Medulla oblongata (tissue), 1 donor: ENCODE measurements at regions not wholly inside any gene's neighbourhood (a gene's known extent, or its start where the extent isn't known, plus 50 kb on each side); places are given as distances from the start of the nearest gene placed in this dataset.

ENCODE experiments used
- DNase-seq: peaks from one replicate; pipeline ENCODE4 v3.0.0-alpha.2; 2015; ENCODE audit errors: extremely low spot score

DNA sequence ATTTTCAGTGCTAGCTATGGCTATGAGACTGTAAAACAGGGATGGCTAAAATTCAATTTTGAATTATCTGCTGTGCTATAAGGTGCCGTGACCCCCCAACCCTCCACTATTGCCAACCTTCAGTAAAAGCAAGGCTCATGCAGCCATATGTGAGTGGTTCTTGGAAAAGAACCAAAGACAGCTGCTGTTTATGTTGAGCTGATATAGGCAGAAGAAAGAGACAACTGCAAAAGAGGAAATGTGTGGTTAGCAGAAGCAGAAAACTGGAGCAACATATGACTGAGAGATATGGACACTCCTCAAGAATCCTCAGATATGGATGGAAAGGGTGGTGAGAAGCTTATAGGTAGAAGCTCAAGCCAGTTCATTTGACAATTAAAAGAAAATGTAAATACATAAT lies 200.3 kb downstream of the TLE1 start:
- no peak for DNase-seq

DNA sequence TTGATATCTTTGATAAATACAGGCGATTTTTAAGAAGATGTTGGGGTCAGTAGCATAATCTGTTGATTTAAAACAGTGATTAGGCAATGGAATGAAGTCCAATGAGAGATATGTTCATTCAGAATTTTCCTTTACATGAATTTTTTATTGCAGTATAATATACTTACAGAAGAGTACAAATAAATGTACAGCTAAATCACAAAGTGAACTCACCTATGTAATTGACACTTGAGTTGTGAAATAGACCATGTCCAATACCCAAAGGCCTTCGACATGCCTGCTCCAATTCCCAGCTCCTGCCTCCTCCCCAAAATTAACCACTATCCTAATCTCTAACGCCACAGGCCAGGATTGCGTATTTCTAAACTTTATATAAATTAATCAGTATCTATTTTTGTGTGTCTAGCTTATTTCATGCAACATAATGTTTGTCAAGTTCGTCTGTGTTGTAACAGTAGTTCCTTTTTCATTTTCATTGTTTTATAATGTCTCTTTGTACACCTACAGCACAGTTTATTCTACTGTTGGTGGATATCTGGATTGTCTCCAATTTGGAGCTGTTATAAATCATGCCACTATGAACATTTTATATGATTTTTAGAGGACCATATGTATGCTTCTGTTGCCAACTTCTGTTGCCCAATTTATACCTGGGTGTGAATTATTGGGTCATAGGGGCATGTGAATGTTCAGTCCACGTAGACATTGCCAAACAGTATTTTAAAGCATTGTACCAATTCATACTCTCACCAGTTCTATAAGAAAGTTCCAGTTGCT lies 208.3 kb downstream of the TLE1 start:
- no peak for DNase-seq

DNA sequence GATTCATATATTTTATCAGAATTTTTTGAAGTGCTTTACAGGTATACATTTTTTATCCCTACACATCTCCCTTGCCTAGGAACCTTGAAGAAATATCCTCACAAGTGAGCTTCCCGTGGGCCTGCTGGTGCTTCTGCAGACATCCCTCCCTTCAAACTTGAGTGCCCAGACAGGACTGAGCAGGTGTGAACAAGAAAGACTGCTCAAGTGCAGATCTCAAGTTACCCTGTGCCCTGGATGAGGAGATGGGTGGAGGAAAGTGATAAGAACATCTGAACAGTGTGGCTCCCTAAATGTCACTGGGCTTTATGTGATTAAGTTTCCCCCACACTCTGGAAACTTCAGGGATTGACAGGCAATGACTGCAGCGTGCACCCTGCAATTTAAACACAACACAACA lies 209.8 kb downstream of the TLE1 start:
- DNase-seq: no peak

DNA sequence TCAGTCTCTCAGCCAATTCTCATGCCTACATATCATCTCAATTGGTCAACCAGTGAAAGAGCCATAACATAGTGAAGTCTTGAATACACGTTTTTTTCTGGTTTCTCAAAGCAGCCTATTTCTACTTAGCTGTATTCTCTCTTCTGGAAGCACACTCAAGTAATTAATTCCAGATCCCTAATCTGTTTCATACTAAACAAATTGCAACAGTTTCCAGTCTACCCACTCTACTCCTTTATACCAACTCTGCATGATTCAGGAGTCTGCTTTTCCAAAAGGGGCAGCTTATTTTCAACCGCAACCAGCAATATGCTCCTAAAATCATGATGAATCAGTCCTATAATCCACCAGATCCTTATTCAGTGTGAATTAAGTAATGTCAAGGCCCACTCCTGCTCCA lies 211.7 kb downstream of the TLE1 start:
- DNase-seq: no peak

DNA sequence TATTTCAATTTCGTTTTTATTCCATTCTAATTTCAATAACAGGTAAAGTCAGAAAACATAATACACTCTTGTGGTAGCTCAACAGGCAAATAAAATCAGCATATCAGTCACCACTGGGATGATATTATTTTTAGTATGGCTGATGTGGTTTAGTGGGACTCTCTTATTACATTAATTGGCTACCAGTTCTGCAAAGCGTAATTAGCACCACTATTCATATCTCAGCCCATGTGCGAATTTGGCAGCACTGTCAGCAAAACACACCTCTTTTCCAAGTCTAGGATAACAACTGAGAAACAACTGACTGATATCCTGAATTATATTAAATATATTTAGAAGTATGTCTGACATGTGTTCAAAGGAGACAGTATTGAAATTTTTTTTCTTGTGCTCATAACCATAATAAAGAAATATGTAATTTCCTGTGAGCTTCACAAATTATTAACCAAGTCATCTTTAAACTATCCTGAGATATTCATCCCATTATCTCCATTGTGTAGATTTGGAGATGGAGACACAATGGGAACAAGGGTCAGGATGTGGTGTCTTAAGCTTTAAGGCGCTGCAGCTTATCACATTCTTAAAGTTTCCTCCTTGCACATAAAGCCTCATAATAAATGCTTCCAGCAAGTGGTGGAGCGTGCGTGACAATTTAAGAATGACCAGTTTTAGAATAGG lies 212.4 kb downstream of the TLE1 start:
- DNase-seq: no peak

DNA sequence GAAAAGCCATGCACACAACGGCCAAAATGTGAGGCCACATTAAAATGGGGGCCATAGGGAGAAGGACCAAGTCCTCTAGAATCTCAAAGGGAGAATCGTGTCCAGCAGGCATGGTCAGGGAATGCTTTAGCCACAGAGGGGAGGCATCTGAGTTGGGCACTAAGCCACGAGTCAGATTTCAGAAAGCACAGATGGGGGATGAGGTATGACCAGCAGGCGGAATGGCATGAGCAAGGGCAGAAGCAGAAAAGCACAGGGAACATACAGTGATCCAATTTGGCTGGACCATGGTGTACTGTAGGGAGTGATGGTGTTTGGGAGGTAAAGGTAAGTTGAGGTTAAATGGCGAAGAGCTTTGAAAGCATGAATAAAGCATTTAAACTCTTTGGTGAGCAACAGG lies 214.6 kb downstream of the TLE1 start:
- DNase-seq: no peak

DNA sequence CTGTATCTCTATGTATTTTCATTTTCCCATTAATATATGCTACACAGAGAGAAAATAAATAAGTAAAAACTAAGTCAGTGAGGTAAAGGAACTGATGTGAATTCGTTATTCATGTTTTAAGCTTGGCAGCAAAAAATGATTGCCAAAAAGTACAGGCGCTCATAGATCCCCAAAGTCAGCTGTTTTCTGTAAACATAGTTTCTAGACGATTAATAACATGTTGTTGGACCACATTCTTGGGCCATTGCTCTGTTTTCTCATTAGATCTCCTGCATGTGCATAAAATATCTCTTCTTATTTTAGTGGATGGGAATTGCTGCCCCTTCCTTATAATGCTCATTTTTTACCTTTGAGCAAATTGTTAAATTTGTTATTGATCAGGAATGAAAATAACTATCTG lies 215.2 kb downstream of the TLE1 start:
- DNase-seq: no peak

DNA sequence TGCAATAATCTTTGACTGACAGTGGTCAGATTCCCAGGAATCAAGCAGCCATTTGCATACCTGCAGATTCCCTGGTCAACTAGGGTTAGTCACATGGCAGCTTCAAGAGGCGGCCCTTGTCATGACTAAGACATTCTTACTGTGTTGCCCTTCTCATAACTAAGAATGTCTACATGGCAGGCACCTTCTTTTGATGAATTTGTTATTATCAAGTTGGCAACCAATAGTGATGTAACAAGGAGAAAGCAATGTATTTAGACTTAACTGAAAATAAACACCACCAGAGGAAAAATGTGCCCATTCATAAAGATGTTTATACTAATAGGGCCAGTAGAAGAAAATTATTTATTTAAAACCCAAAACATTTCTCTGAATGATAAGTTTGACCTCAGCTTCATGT lies 215.6 kb downstream of the TLE1 start:
- DNase-seq: no peak

DNA sequence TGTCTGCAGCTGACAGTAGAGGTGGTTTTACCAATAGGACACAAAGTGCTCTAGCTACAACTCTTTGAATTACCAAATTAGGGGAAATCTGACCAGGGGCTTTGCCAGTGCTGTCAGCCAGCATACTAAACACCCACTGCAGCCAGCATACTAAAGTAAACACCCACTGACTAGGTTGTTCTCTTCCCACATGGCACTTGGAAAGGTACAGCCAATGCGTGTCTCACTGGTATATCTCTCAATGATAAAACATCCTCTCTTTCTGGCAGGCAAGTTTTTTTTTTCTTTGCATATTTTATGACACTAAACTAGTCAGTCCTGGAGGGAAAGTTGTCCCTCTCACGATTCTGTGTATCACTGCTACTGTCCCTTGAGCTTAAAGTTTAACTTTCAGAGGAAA lies 216.1 kb downstream of the TLE1 start:
- DNase-seq: no peak

DNA sequence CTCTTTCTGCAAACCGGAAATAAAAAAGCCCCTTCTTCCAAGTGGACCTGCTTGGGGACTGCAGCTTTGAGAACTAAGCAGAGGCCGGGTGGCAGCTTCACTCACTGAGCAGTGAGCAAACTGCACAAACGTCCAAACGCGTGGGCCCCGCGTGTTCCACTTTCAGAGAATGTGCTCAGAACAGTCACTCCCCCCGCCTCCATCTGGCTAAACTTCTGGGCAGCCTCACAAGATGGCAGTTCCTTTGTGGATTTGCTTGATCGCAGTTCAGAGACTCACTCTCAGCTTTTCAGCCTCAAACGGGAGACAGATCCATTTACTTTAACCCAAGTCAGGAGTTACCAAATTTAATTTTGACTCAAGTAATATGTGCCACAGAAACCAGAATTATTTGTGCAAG lies 216.6 kb downstream of the TLE1 start:
- no peak for DNase-seq

DNA sequence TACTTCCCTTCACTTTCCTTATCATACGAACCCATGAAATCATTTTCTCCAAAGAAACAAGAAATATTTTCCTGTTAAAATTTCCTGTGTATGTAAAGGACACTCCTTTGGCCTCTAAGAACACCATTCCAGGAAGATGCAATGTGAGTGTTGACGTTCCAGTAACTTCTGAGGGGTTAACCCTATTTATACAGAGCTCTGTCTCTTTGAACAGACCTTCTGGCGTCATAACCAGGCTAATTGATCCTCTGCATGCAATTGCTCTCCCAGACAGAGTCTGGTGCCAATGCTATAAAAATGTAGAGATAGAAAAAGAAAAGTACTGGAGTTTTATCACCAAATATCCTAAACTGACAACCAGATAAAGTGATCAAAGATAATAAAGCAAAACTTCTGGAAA lies 218.5 kb downstream of the TLE1 start:
- DNase-seq: no peak

DNA sequence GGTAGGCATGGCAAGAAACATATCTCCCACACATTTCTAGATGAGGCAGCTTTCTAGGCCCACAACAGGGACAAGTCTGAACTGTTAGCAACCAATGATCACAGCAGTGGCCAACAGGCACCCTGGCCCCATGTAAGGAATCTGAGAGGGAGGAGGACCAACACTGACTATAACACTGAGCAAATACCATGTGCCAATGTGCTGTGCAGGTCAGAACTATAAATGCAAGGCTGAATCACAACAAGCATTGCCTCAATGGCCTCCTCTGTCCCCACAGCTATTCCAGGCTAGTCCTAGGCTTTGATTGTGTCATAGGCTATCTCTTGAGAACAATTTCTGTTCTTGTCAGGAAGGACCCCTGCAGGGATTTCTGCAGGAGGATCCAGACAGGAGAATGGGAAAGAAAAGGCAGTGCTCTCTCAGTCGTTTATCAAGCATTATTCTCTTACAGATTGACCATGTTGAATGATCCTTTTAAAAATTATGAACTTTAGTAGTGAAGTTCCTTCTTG lies 221.2 kb downstream of the TLE1 start:
- no peak for DNase-seq

DNA sequence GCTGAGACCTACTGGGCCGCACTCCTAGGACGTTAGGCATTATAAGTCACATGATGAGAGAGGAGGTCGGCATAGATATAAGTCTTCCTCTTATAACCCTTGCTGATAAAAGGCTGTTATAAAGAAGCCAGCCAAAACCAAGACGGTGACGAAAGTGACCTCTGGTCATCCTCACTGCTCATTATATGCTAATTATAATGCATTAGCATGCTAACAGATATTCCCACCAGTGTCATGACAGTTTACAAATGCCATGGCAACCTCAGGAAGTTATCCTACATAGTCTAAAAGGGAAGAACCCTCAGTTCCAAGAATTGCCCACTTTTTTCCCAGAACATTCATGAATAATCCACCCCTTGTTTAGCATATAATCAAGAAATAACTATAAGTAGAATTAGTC lies 222.4 kb downstream of the TLE1 start:
- DNase-seq: no peak

DNA sequence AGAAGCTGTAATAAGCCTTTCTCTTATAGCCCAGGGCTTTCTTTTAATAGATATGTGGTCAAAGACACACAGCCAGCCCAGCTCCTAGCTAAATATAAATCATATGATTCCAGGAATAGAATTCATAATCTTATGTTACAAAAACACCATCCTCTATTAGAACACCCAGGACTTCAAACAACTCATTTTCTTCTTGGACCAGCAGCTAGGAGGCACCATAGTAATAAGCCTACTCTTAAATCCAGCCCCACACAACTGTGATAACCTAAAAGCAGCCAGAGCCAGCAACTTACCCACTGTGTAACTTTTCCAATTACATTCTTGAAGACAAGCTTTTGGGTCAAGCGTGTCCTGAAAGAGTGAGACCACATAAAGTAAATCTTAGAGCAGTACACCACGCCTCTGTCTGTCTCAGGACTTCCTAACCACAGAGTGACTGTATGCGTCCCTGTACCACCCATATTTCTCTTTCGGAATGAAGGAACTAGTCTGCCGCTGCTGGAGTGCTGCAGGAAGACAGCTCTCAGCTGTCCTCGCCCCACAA lies 223.8 kb downstream of the TLE1 start:
- DNase-seq: no peak

DNA sequence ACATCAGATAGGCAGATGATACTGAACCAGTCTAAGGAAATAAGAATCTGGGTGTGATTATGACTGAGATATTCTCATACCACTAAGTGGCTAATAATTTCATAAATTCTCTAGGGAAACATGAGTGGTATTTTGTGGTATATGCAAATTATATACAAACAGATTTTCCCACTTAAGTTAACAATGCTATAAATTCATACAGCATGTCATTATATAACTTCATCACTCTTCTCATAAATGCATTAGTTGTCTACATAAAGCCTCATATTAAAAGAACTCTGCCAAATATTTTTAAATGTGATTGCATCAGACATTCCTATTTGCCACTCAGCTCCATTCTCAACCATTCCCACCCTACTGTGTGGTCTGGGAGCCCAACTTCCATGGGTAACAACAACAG lies 226.5 kb downstream of the TLE1 start:
- DNase-seq: no peak

DNA sequence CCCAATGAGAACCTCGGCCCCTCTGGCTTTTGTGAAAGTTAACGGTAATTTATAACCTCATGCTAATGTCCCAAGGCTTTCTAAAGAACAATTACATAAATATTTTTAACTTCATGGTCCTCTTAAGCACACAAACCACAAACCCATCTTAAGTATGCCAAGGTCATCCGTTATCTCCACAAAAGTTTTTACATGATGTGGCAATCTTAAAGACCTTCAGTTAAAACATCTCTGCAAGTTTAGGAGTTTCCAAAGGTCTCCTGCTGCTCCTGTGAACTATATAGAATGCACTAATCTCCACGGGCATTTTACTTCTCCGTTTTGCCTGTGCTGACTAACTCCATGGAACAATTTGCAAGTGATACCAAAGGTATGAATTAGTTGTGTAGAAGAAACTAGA lies 228.2 kb downstream of the TLE1 start:
- no peak for DNase-seq

DNA sequence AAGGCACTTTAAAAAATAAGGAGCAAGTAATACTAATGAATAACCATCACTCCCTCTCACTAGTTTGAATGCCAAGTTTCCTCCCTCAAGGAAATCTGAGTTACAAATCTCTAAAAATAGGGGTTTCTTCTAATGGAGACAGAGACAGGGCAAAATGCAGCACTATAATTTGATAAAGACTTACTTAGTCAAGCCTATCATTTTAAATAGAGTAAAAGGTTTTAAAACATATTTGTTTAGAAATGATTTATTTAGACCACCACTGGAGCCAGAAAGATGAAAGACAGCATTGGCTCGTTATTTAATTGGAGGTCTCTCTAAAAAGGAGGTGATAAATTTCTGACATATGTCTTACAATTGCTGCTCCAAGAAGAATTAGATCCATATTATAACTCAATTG lies 228.7 kb downstream of the TLE1 start:
- DNase-seq: no peak

DNA sequence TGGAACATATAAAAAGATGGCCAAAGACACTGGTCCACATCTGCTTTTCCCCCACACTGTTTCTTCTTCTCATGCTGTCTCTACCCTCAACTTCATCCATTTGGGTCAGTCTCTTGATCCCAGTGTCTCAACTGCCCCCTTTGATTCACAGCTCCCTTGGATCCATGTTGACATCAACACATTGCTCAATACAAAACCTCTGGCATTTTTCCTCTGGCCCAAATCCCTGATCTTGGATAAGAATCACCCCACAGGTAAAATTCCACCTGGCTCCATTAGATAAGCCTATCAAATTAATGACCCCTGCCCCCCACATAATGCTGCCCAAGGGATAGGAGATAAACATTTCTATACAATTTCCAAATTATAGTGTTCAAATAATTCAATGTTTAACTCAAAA lies 229.8 kb downstream of the TLE1 start:
- no peak for DNase-seq

DNA sequence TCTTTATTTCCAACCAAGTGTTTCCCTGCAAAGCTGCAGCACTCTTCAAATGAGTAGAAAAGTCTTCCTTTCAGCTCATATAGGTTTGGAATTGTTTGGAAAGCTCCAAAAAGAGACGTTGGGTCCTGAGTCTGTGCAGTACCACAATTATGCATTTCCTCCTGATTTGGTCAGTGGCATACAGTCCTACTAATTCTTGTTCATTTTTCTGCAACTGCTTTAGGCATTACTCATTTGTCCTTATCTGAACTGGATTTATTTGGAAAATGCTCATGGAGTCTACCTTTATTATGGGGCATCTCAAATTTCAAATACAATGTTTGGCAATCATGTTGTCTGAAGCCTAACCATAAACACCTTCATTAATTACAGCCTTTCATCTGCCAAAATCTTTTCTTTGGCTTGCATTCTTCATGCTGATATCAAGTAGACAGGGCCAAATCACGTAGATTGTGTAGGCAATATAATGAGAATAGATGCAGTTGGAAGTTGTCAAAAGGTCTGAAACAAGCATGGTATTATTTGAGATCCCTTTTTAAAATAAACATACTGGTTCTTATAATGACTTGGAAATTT lies 232.8 kb downstream of the TLE1 start:
- DNase-seq: no peak

DNA sequence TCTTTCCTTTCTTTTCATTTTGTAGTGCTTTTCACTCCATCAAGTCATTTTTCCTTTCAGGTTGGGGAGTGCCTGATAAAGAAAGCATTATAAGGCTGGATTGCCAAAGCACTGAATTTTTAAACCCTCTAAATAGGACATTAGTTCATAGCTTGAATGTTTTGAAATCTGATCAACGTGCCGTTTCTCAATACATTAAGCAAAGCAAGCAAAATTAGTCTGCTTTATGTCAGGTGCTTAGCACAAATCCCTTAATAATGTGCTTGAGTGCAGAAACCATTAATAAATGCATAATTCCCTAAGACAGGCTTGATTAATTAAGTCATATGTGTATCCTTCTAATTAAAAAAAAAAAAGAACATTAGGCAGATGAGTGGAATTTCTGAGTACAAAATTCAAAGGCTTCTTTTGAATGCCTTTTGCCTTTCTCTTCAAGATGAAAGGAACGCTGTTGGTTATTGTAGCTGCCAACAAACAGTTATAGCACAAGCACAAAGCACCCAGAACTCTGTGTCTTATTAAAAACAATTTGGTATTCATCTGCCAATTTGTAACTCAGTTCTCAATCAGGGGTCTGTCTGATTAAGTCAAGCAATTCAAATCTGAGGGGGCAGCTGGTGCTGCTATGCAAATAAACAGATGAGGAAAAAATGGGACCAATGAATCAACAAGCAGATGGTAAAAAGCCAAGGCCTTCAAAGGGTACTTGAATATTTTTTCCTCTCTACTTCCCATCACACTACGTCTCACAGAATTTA lies 233.7 kb downstream of the TLE1 start:
- DNase-seq: no peak

DNA sequence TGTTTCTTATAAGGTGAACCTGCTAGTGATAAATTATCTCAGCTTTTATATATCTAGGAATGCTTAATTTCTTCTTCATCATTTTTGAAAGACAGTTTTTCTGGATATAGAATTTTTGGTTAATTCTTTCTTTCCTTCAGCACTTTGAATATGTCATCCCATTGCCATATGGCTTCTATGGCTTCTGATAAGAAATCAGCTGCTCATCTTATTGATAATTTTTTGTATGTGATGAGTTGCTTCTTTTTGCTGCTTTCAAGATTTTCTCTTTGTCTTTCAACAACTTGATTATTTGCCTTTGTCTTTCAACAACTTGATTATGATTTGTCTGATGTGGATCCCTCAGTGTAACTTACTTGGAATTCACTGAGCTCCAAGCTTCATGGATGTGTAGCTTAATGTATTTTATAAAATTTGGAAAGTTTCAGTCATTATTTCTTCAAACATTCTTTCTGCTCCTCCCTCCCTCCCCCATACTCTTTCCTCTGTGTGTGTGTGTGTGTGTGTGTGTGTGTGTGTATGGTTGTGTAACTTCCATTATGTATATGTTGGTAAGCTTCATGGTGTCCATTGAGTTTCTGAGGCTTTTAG lies 243.9 kb downstream of the TLE1 start:
- no peak for DNase-seq

DNA sequence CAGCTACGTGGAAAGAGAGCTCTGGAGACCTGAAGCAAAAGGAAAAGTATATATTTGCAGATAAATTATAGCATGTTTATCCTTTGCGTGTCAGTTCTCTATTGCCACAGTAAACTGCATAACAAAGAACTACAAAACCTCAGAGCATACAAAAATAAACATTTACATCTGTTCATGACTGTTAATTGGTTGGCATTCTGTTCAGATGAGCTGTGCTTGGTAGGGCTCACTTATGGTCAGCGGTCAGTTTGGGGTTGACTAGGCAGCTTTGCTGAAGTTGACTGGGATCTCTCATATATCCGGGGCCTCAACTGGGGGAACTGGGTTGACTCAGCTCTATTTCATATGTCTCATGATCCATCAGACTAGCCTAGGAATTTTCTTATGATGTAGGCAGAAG lies 257.7 kb downstream of the TLE1 start:
- no peak for DNase-seq
